ENCODE measurements at regions not wholly inside any gene's neighbourhood (a gene's known extent, or its start where the extent isn't known, plus 50 kb on each side); places are given as distances from the start of the nearest gene placed in this dataset.
"Not testable (repeated sequence)": the region's sequence is repeated elsewhere in the genome, so short reads cannot be mapped to it uniquely, and the experiment has no call there.

- intact Hi-C loops (cut with DNase I), result no loop called here
- H3K27ac ChIP-seq, result no peak overlapping the region
- TF ChIP-seq CTCF (IDR thresholded peaks at IDR 0.05), result no peak
Measured at GRCh38 chr20:10115021-10115420, 80.2 kb downstream of the ANKEF1 start.

GRCh38 chr20:10119336-10119735 lies 84.5 kb downstream of the ANKEF1 start:
- H3K36me3 ChIP-seq, result no peaks in the 10 kb centered on the region
- TF ChIP-seq CTCF (IDR thresholded peaks at IDR 0.05), result no peak
- H3K27ac ChIP-seq, result no peak overlapping the region
- no peaks in the 10 kb centered on the region for H3K27me3 ChIP-seq
- H3K4me3 ChIP-seq, result no peak overlapping the region
- DNase-seq (ENCODE audit: low spot score in 2 of 2), result no peak
- intact Hi-C loops (cut with DNase I), result no loop called here
- H3K4me1 ChIP-seq, result no peaks in the 10 kb centered on the region
- no peaks in the 10 kb centered on the region for H3K9me3 ChIP-seq

More at GRCh38 chr20:10115021-10115420, 80.2 kb downstream of the ANKEF1 start:
- Histone ChIP-seq H3K36me3 (no peaks in the 10 kb centered on the region), H3K9me3 (no peaks in the 10 kb centered on the region), H3K27me3 (no peaks in the 10 kb centered on the region), H3K4me1 (no peaks in the 10 kb centered on the region), H3K4me3 (no peak overlapping the region)
- no peak for DNase-seq (ENCODE audit: low spot score in 2 of 2)

GRCh38 chr20:10124883-10125282 lies 90.1 kb downstream of the ANKEF1 start:
- H3K27me3 ChIP-seq; DNase-seq (ENCODE audit: low spot score in 2 of 2); H3K4me1 ChIP-seq; H3K9me3 ChIP-seq; H3K36me3 ChIP-seq; intact Hi-C loops (cut with DNase I); H3K4me3 ChIP-seq; H3K27ac ChIP-seq: not testable (repeated sequence)

GRCh38 chr20:10125757-10126156 lies 91.0 kb downstream of the ANKEF1 start:
- DNase-seq (ENCODE audit: low spot score in 2 of 2), result no peak
- H3K27me3 ChIP-seq, result no peaks in the 10 kb centered on the region
- no peaks in the 10 kb centered on the region for H3K4me1 ChIP-seq
- no peak overlapping the region for H3K4me3 ChIP-seq
- intact Hi-C loops (cut with DNase I), result no loop called here
- H3K36me3 ChIP-seq, result no peaks in the 10 kb centered on the region
- no peak overlapping the region for H3K27ac ChIP-seq
- no peak for TF ChIP-seq CTCF (IDR thresholded peaks at IDR 0.05)
- H3K9me3 ChIP-seq, result peaks cover 0 to 7% of the 10 kb centered on the region in 2 donors

GRCh38 chr20:10129749-10130148 lies 88.9 kb upstream of the SNAP25 start:
- intact Hi-C loops (cut with DNase I), result no loop called here

GRCh38 chr20:10131732-10132345 lies 86.8 kb upstream of the SNAP25 start:
- Histone ChIP-seq H3K4me3 (no peak overlapping the region), H3K36me3 (no peaks in the 10 kb centered on the region), H3K27me3 (no peaks in the 10 kb centered on the region), H3K27ac (no peak overlapping the region), H3K9me3 (no peaks in the 10 kb centered on the region), H3K4me1 (no peaks in the 10 kb centered on the region)
- intact Hi-C loops (cut with DNase I), result no loop called here
- no peak for TF ChIP-seq CTCF (IDR thresholded peaks at IDR 0.05)
- peak in 1 of 2 donors; percentile 61 for DNase-seq (ENCODE audit: low spot score in 2 of 2)

More at GRCh38 chr20:10129749-10130148, 88.9 kb upstream of the SNAP25 start:
- peaks cover 0 to 5% of the 10 kb centered on the region in 2 donors for H3K9me3 ChIP-seq
- no peaks in the 10 kb centered on the region for H3K4me1 ChIP-seq
- H3K27me3 ChIP-seq, result no peaks in the 10 kb centered on the region
- H3K36me3 ChIP-seq, result no peaks in the 10 kb centered on the region
- no peak for DNase-seq (ENCODE audit: low spot score in 2 of 2)
- H3K4me3 ChIP-seq, result no peak overlapping the region
- no peak for TF ChIP-seq CTCF (IDR thresholded peaks at IDR 0.05)
- H3K27ac ChIP-seq, result no peak overlapping the region

Data from ascending aorta (tissue), 2 donors.